ENCODE measurements at regions not wholly inside any gene's neighbourhood (a gene's known extent, or its start where the extent isn't known, plus 50 kb on each side); places are given as distances from the start of the nearest gene placed in this dataset.

DNA sequence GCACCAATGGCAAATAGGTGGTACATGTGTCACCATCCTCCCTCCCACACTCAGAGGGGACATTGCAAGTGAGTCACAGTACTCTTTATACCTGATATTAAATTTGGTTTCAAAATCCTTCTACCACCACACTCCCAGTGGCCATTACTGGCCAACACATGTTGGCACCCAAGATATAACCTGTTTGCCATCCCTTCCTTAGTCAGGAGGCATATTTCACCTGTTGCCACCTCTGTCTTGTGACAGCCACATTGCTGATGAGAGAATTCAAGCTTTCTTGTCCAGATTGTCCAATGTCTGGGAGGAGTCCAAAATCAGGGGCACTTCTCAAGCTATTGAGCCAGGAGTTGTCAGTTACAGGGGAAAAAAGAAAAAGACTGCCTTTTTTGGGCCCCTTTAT is 80.2 kb upstream of the WWC1 start:
- no peak overlapping the region for H3K4me3 ChIP-seq (ENCODE audit: low read depth, low read length)
- DNase-seq (ENCODE audit: low read depth) = no peak
- TF ChIP-seq, protein P1, sequence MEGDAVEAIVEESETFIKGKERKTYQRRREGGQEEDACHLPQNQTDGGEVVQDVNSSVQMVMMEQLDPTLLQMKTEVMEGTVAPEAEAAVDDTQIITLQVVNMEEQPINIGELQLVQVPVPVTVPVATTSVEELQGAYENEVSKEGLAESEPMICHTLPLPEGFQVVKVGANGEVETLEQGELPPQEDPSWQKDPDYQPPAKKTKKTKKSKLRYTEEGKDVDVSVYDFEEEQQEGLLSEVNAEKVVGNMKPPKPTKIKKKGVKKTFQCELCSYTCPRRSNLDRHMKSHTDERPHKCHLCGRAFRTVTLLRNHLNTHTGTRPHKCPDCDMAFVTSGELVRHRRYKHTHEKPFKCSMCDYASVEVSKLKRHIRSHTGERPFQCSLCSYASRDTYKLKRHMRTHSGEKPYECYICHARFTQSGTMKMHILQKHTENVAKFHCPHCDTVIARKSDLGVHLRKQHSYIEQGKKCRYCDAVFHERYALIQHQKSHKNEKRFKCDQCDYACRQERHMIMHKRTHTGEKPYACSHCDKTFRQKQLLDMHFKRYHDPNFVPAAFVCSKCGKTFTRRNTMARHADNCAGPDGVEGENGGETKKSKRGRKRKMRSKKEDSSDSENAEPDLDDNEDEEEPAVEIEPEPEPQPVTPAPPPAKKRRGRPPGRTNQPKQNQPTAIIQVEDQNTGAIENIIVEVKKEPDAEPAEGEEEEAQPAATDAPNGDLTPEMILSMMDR (IDR thresholded peaks at IDR 0.05; ENCODE audit: control insufficient read depth, extremely low read depth, insufficient read depth) = no peak

DNA sequence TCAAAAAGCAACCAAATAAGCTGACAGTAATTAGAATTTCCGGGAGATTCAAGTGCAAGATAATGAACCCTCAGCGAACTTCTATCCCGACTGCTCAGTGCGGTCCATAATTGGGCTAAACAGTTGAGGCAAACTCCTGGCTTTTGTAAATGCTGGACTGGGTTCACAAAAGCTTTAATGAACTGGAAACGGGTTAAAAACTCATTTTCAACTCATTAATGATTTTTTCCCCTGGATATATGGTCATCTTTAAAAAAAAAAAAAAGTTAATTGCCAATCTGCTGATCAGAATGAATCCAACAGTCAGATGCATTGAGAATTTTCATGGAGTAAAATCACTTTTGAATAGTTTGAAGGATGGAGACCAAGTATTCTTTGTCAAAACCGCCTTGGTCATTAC is 79.5 kb upstream of the WWC1 start:
- DNase-seq (ENCODE audit: low read depth) = no peak
- TF ChIP-seq, protein P1 (IDR thresholded peaks at IDR 0.05; ENCODE audit: control insufficient read depth, extremely low read depth, insufficient read depth) = no peak
- H3K4me3 ChIP-seq (ENCODE audit: low read depth, low read length) = no peak overlapping the region

DNA sequence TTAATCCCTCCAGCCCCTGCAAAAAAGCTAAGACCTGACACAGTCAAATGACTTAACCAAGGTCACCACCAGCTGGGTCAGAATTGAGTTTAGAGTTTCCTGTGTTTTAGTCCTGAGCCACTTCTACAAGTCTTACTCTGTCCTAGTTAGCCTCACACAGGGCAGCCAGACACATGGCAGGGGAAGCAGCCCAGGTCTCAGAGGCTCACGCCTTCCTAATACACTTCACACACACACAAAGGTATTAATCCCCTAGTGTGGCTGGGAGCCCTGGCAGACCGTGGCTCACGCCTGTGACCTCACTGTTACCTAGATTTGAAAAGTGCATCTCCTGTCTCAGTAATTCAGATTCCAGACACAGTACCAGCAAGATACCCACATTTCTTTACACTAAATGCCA is 77.4 kb upstream of the WWC1 start:
- TF ChIP-seq, protein P1 (IDR thresholded peaks at IDR 0.05; ENCODE audit: control insufficient read depth, extremely low read depth, insufficient read depth) = no peak
- DNase-seq (ENCODE audit: low read depth) = no peak

DNA sequence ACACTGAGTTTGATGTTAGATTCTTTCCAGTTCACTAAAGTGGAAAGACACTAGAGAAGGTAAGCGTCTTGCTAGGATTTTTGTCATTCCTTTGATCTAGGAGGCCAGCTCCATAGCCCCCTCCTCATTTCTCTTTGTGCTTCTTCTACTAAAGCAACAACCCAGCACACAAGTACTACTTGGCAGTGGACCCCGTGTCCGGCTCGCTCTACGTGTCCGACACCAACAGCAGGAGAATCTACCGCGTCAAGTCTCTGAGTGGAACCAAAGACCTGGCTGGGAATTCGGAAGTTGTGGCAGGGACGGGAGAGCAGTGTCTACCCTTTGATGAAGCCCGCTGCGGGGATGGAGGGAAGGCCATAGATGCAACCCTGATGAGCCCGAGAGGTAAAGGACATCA is 76.6 kb upstream of the WWC1 start:
- H3K4me3 ChIP-seq (ENCODE audit: low read depth, low read length) = no peak overlapping the region
- no peak for DNase-seq (ENCODE audit: low read depth)
- TF ChIP-seq, protein P1 (IDR thresholded peaks at IDR 0.05; ENCODE audit: control insufficient read depth, extremely low read depth, insufficient read depth) = no peak

More for the DNA sequence above, 77.4 kb upstream of the WWC1 start:
- H3K4me3 ChIP-seq (ENCODE audit: low read depth, low read length) = no peak overlapping the region

DNA sequence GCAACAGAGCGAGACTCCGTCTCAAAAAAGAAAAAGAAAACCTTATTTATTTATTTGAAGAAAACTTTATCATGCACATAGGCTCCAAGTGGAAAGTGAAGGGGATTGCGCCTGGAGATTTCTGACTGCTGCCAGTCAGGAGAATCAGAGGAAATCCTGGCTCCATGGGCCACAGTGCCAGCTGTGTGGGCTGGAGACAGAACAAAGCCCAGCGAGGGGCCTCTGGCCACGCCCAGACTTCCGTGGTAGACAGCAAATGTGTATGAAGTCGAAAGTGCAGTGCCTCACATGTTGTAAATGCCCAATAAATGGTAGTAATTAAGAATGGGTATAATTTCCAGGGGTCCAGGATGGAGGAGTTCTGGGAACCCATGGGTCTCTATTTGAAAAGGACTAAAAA is 75.8 kb upstream of the WWC1 start:
- no peak overlapping the region for H3K4me3 ChIP-seq (ENCODE audit: low read depth, low read length)
- TF ChIP-seq, protein P1 (IDR thresholded peaks at IDR 0.05; ENCODE audit: control insufficient read depth, extremely low read depth, insufficient read depth) = no peak
- no peak for DNase-seq (ENCODE audit: low read depth)

DNA sequence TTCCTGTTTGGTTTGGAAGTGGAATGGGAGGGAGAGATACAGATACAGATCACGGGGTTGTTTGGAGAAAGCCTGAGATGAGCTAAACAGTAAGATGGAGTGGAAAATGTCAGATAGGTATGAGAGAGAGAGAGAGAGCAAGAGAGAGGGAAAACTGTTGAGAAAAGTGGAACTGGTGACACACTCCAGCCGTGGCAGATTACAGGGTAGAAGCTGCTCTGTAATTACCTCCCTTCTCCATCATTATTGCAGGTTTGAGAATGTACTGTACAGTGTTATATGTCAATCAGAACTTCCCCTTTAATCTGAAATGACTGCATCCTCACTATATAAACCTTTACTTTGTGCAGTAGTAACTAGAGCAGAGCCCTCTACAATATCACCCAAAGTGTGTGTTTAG is 74.5 kb upstream of the WWC1 start:
- no peak for DNase-seq (ENCODE audit: low read depth)
- no peak overlapping the region for H3K4me3 ChIP-seq (ENCODE audit: low read depth, low read length)
- TF ChIP-seq, protein P1 (IDR thresholded peaks at IDR 0.05; ENCODE audit: control insufficient read depth, extremely low read depth, insufficient read depth) = no peak

DNA sequence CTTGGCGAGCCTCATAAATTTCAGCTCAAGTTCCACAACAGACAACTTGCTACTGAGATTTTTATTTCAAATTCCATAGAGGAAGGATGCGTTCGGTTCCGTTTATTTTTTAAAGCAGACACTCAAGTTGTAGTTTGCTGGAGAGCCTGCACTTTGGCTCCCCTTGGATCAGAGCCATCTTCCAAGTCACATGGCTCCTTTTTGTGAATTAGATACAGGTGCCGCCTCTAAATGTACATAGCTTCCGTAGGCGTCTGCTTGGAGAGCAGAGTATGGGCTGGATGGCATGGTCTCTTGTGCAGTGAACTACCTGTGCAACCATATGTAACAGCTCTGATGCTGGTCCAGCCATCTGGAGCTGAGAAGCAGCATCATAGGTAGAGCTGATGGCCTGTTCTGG is 73.9 kb upstream of the WWC1 start:
- TF ChIP-seq, protein P1 (IDR thresholded peaks at IDR 0.05; ENCODE audit: control insufficient read depth, extremely low read depth, insufficient read depth) = no peak
- DNase-seq (ENCODE audit: low read depth) = no peak
- no peak overlapping the region for H3K4me3 ChIP-seq (ENCODE audit: low read depth, low read length)

Data from LNCaP clone FGC (cell line).